SH-SY5Y (cell line): ENCODE measurements at regions not wholly inside any gene's neighbourhood (a gene's known extent, or its start where the extent isn't known, plus 50 kb on each side); places are given as distances from the start of the nearest gene placed in this dataset.

Experiments
- GATA2 ChIP-seq: IDR thresholded peaks from 2 replicates; pipeline ENCODE4 v1.6.1; 2011; ENCODE audit warnings: mild to moderate bottlenecking, low read depth, low read length
- GATA3 ChIP-seq: IDR thresholded peaks from 2 replicates; pipeline ENCODE4 v1.6.1; 2011; ENCODE audit warnings: low read depth, mild to moderate bottlenecking, low read length, moderate library complexity

DNA sequence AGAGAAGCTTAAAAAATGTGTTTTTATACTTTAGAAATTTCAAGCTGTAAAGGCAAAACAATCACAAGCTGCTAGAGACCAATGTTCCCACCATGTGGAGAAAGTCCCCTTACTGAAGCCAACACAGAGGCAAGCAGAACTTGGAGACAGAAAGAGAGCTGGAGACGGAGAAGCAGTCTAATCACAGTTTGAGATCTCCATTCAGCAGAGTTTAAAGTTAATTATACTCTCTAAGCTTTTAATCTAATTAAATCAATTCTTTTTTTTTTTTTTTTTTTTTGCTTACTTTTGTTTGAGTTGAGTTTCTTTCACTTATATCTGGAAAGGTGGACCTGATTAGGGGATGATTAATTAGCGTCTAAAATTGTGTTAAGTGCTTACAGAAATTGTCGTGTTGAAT, 1534.3 kb downstream of the MAT2B start:
- peak; percentile 43; the same call in 1 of the 2 replicates for TF ChIP-seq GATA2
- peak; percentile 39; the same call in 1 of the 2 replicates for TF ChIP-seq GATA3
